Gastroesophageal sphincter (tissue), 3 donors: ENCODE measurements at regions not wholly inside any gene's neighbourhood (a gene's known extent, or its start where the extent isn't known, plus 50 kb on each side); places are given as distances from the start of the nearest gene placed in this dataset.

Experiments
- EP300 ChIP-seq: sonication (generic); formaldehyde crosslinking; IDR thresholded peaks from one replicate; pipeline ENCODE4 v1.6.1; 2017; ENCODE audit warnings: antibody characterized with exemption, mild to moderate bottlenecking
- POLR2A ChIP-seq, 2 donors: fragments of 450-650 bp; IDR thresholded peaks; one replicate each; pipeline ENCODE4 v1.6.1; 2017; ENCODE audit warnings: antibody characterized with exemption in 2 of 2, mild to moderate bottlenecking in 2 of 2, moderate library complexity in 1 of 2
- POLR2AphosphoS5 ChIP-seq: sonication (generic); formaldehyde crosslinking; IDR thresholded peaks from one replicate; pipeline ENCODE4 v1.6.1; 2017; ENCODE audit warnings: antibody characterized with exemption
- TF ChIP-seq, protein P1 (sequence below), 4 experiments: fragments of 200-600 bp in 2 of 4; fragments of 450-650 bp in 2 of 4; sonication (generic) in 1 of 4; IDR thresholded peaks; one replicate each; pipeline ENCODE4 v1.5.1; 2017 to 2019; ENCODE audit warnings: antibody characterized with exemption in 4 of 4, mild to moderate bottlenecking in 2 of 4, moderate library complexity in 2 of 4

DNA sequence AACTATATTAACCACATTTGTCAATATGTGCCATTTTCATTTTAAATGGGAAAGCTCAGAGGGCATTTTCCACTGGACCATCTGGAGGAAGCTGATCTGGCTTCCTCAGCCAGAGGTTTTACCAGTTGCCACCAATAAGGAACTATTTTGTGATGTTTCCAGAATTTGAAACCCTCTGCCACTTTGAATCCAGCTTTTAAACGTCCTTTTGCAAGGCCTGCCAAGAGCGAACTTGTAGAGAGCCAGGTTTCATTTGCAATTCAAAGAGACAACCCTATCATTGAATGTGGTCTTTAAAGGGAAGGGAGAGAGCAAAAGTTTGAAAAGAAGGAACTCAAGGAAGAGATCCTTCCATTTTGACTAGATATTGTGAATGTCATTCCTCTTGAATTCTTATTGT lies 123.3 kb upstream of the CHL1 start:
- TF ChIP-seq, protein P1, sequence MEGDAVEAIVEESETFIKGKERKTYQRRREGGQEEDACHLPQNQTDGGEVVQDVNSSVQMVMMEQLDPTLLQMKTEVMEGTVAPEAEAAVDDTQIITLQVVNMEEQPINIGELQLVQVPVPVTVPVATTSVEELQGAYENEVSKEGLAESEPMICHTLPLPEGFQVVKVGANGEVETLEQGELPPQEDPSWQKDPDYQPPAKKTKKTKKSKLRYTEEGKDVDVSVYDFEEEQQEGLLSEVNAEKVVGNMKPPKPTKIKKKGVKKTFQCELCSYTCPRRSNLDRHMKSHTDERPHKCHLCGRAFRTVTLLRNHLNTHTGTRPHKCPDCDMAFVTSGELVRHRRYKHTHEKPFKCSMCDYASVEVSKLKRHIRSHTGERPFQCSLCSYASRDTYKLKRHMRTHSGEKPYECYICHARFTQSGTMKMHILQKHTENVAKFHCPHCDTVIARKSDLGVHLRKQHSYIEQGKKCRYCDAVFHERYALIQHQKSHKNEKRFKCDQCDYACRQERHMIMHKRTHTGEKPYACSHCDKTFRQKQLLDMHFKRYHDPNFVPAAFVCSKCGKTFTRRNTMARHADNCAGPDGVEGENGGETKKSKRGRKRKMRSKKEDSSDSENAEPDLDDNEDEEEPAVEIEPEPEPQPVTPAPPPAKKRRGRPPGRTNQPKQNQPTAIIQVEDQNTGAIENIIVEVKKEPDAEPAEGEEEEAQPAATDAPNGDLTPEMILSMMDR (IDR thresholded peaks at IDR 0.05): no peak
- TF ChIP-seq POLR2AphosphoS5 (no peak), EP300 (no peak), POLR2A (IDR thresholded peaks at IDR 0.05) (no peak)
